Astrocyte (in vitro differentiated cells and primary cell): ENCODE measurements at regions not wholly inside any gene's neighbourhood (a gene's known extent, or its start where the extent isn't known, plus 50 kb on each side); places are given as distances from the start of the nearest gene placed in this dataset.
"Not testable (repeated sequence)": the region's sequence is repeated elsewhere in the genome, so short reads cannot be mapped to it uniquely, and the experiment has no call there.

Experiments used
- EZH2 ChIP-seq: IDR thresholded peaks from 2 replicates; pipeline ENCODE4 v1.6.1; 2012; ENCODE audit warnings: mild to moderate bottlenecking, low read length, inconsistent platforms; ENCODE audit not compliant: insufficient read depth
- TF ChIP-seq, protein P1 (sequence below): IDR thresholded peaks from 2 replicates; pipeline ENCODE4 v1.5.1; 2011; ENCODE audit warnings: low read depth, mild to moderate bottlenecking, inconsistent platforms, low read length, moderate library complexity; ENCODE audit not compliant: insufficient read depth

DNA sequence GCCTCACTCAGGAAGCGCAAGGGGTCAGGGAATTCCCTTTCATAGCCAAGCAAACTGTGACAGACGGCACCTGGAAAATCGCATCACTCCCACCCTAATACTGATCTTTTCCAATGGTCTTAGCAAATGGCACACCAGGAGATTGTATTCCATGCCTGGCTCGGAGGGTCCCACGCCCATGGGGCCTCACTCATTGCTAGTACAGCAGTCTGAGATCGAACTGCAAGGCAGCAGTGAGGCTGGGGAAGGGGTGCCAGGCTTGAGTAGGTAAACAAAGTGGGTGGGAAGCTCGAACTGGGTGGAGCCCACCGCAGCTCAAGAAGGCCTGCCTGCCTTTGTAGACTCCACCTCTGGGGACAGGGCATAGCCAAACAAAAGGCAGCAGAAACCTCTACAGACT, 626.0 kb upstream of the ST8SIA4 start:
- TF ChIP-seq, protein P1, sequence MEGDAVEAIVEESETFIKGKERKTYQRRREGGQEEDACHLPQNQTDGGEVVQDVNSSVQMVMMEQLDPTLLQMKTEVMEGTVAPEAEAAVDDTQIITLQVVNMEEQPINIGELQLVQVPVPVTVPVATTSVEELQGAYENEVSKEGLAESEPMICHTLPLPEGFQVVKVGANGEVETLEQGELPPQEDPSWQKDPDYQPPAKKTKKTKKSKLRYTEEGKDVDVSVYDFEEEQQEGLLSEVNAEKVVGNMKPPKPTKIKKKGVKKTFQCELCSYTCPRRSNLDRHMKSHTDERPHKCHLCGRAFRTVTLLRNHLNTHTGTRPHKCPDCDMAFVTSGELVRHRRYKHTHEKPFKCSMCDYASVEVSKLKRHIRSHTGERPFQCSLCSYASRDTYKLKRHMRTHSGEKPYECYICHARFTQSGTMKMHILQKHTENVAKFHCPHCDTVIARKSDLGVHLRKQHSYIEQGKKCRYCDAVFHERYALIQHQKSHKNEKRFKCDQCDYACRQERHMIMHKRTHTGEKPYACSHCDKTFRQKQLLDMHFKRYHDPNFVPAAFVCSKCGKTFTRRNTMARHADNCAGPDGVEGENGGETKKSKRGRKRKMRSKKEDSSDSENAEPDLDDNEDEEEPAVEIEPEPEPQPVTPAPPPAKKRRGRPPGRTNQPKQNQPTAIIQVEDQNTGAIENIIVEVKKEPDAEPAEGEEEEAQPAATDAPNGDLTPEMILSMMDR, result not testable (repeated sequence)
- TF ChIP-seq EZH2, result not testable (repeated sequence)
